Endothelial cell of umbilical vein (primary cell): ENCODE measurements at regions not wholly inside any gene's neighbourhood (a gene's known extent, or its start where the extent isn't known, plus 50 kb on each side); places are given as distances from the start of the nearest gene placed in this dataset.

Experiments
- BruUV-seq: library from RNA; stranded (reverse); fragments of 400-500 nt; replicated peaks from 2 replicates; lab custom pipeline; 2021; lab: Mats Ljungman, UMichigan
- CTCF ChIA-PET: fragments of 300-600, 350-600 bp; sonication (Branson Sonifier 250); formaldehyde crosslinking; loops from one replicate; lab custom pipeline; 2021; ENCODE audit warnings: antibody characterized with exemption, inconsistent platforms; lab: Charles Lee
- POLR2A ChIA-PET: fragments of 300-600, 350-600 bp; sonication (Branson Sonifier 250); formaldehyde crosslinking; loops from one replicate; lab custom pipeline; 2021; ENCODE audit warnings: antibody characterized with exemption, inconsistent platforms; lab: Charles Lee
- DNase-seq: peaks from one replicate; pipeline ENCODE4 v3.0.0-alpha.2; 2011; ENCODE audit warnings: low read depth, low spot score
- FAIRE-seq: peaks from 2 replicates; lab custom pipeline; 2011; peaks lifted over from hg19 to GRCh38; lab: Jason Lieb, UNC
- H2AFZ ChIP-seq: 2 replicates; pipeline ENCODE4 v1.6.0; 2012; ENCODE audit warnings: low read depth, low read length, control low read depth, inconsistent platforms
- H3K27ac ChIP-seq: 2 replicates; pipeline ENCODE4 v1.5.1; 2011; ENCODE audit warnings: low read depth, mild to moderate bottlenecking, control low read depth, low read length, moderate library complexity; ENCODE audit not compliant: insufficient read depth
- H3K27me3 ChIP-seq, 2 experiments: 2 replicates each; pipeline versions ENCODE4 v1.6.0 to v1.6.1; 2011; ENCODE audit warnings: low read length in 2 of 2, mixed read lengths in 1 of 2; ENCODE audit not compliant: control insufficient read depth in 2 of 2, insufficient read depth in 2 of 2
- H3K36me3 ChIP-seq, 2 experiments: 2 replicates in 1 of 2; 3 replicates in 1 of 2; pipeline ENCODE4 v1.5.1; 2011; ENCODE audit warnings: low read length in 2 of 2, mild to moderate bottlenecking in 1 of 2, moderate library complexity in 1 of 2; ENCODE audit not compliant: control insufficient read depth in 2 of 2, insufficient read depth in 2 of 2; ENCODE audit errors: extremely low read depth in 1 of 2
- H3K4me1 ChIP-seq: 3 replicates; pipeline ENCODE4 v1.5.1; 2011; ENCODE audit warnings: mild to moderate bottlenecking, low read length; ENCODE audit not compliant: control insufficient read depth, insufficient read depth; ENCODE audit errors: extremely low read depth
- H3K4me2 ChIP-seq: 2 replicates; pipeline ENCODE4 v1.6.1; 2011; ENCODE audit warnings: low read length, control low read depth, mixed read lengths; ENCODE audit not compliant: insufficient read depth
- H3K4me3 ChIP-seq, 3 experiments: fragments of 200-600 bp in 1 of 3; sonication (generic), shearing (Covaris generic) in 1 of 3; replicated peaks in 1 of 3; 2 replicates each; pipeline ENCODE4 v1.5.1; 2011 to 2016; ENCODE audit warnings: control low read depth in 3 of 3, low read length in 3 of 3, mild to moderate bottlenecking in 2 of 3, inconsistent platforms in 1 of 3, low read depth in 1 of 3, moderate library complexity in 1 of 3; ENCODE audit not compliant: insufficient read depth in 1 of 3
- H3K79me2 ChIP-seq: 2 replicates; pipeline ENCODE4 v1.6.0; 2012; ENCODE audit warnings: low read length, inconsistent platforms; ENCODE audit not compliant: control insufficient read depth, insufficient read depth
- H3K9ac ChIP-seq: replicated peaks from 2 replicates; pipeline ENCODE3; 2011; ENCODE audit warnings: low read length, control low read depth; ENCODE audit not compliant: insufficient read depth; ENCODE audit errors: extremely low read depth
- H3K9me1 ChIP-seq: replicated peaks from 3 replicates; pipeline ENCODE4 v1.6.0; 2011; ENCODE audit warnings: mild to moderate bottlenecking, low read length; ENCODE audit not compliant: control insufficient read depth, insufficient read depth; ENCODE audit errors: extremely low read depth
- H3K9me3 ChIP-seq: replicated peaks from 2 replicates; pipeline ENCODE4 v1.5.1; 2012; ENCODE audit warnings: low read length, inconsistent platforms; ENCODE audit not compliant: control insufficient read depth, insufficient read depth
- H4K20me1 ChIP-seq: replicated peaks from 2 replicates; pipeline ENCODE3; 2011; ENCODE audit warnings: mild to moderate bottlenecking, low read length; ENCODE audit not compliant: control insufficient read depth, insufficient read depth; ENCODE audit errors: extremely low read depth
- EZH2 ChIP-seq: IDR thresholded peaks from 2 replicates; pipeline ENCODE4 v1.6.1; 2012; ENCODE audit warnings: borderline replicate concordance, low read depth, mild to moderate bottlenecking, moderate library complexity, low read length, inconsistent platforms; ENCODE audit not compliant: severe bottlenecking
- FOS ChIP-seq: IDR thresholded peaks from 2 replicates; pipeline ENCODE4 v1.6.1; 2011; ENCODE audit warnings: mild to moderate bottlenecking, low read length, moderate library complexity, borderline replicate concordance; ENCODE audit not compliant: insufficient read depth
- GATA2 ChIP-seq: IDR thresholded peaks from 2 replicates; pipeline ENCODE4 v1.7.0; 2011; ENCODE audit warnings: low read depth, mild to moderate bottlenecking, moderate library complexity, mixed read lengths, low read length; ENCODE audit not compliant: insufficient read length, insufficient read depth
- JUN ChIP-seq: IDR thresholded peaks from 2 replicates; pipeline ENCODE4 v1.6.1; 2011; ENCODE audit warnings: borderline replicate concordance, low read depth; ENCODE audit not compliant: insufficient read length, insufficient read depth
- MYC ChIP-seq: IDR thresholded peaks from one replicate; pipeline ENCODE4 v1.6.1; 2011; ENCODE audit warnings: mild to moderate bottlenecking, low read depth, low read length
- POLR2A ChIP-seq: IDR thresholded peaks from 2 replicates; pipeline ENCODE4 v1.6.1; 2012; ENCODE audit warnings: low read depth, mild to moderate bottlenecking, control low read depth, low read length
- POLR2AphosphoS5 ChIP-seq: IDR thresholded peaks from 2 replicates; pipeline ENCODE4 v1.6.1; 2012; ENCODE audit warnings: low read depth, mild to moderate bottlenecking, control low read depth, low read length, moderate library complexity; ENCODE audit not compliant: insufficient read depth
- dilution Hi-C: fragments of 300-500 bp; cut with MboI; formaldehyde crosslinking; loops from one replicate; pipeline ENCODE4 v1.15.0; 2019; ENCODE audit warnings: low sequenced_read_pairs; ENCODE audit not compliant: extremely low pct_ligation_motif_present
- intact Hi-C: fragments of 100-400 bp; cut with micrococcal nuclease; formaldehyde crosslinking; loops from one replicate; pipeline ENCODE4 v1.10.0; 2022
- TF ChIP-seq, protein P1 (sequence below): IDR thresholded peaks from 2 replicates; pipeline ENCODE4 v1.6.1; 2011; ENCODE audit not compliant: insufficient read depth, insufficient read length
- TF ChIP-seq, protein P2 (sequence below), 2 donors: IDR thresholded peaks; 1 replicate in 1 of 2; 2 replicates in 1 of 2; pipeline ENCODE4 v1.5.1; 2011; ENCODE audit warnings: low read length in 2 of 2, mild to moderate bottlenecking in 2 of 2, moderate library complexity in 2 of 2, control low read depth in 1 of 2, inconsistent platforms in 1 of 2, low read depth in 1 of 2; ENCODE audit not compliant: insufficient read depth in 1 of 2; ENCODE audit errors: extremely low read depth in 1 of 2

DNA sequence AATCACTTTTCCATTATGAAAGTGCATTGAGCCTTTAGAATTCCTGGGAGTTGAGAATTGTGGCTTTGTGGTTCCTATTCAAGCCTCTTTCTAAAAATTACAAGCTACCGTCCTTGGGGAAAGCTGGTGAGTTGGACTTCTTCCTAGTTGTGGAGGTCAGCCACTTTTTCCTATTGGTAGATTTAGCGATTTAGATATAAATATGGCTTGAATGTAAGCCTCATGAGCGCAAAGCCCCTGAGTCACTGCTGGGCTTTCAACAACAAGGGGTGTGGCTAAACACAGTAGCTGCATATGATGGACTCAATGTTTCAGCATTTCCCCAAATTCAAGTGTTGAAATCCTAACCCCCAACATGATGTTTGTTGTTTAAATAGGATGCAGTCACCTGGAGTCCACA, 150.0 kb upstream of the IGFBP3 start:
- no TSS peak for BruUV-seq
- ChIA-PET CTCF (interaction anchor here (1.6 kb wide), 1 partner anchor 148 kb away, joined by 5 read pairs; no protein-coding TSS in a partner anchor), POLR2A (no interaction called here)
- DNase-seq = no peak
- Histone ChIP-seq H3K4me2 (no peak overlapping the region), H3K4me1 (no peaks in the 10 kb centered on the region), H2AFZ (no peak overlapping the region), H3K9me1 (no peaks in the 10 kb centered on the region), H3K9me3 (no peaks in the 10 kb centered on the region), H3K36me3 (no peaks in the 10 kb centered on the region), H3K27me3 (peaks cover 0 to 6% of the 10 kb centered on the region in 2 experiments), H3K27ac (no peak overlapping the region), H3K9ac (no peak overlapping the region), H3K4me3 (no peak overlapping the region), H4K20me1 (no peaks in the 10 kb centered on the region), H3K79me2 (no peaks in the 10 kb centered on the region)
- intact Hi-C loops = no loop called here
- dilution Hi-C loops = no loop called here
- TF ChIP-seq GATA2 (no peak), POLR2A (no peak), POLR2AphosphoS5 (no peak), EZH2 (no peak), FOS (no peak)
- TF ChIP-seq, protein P1, sequence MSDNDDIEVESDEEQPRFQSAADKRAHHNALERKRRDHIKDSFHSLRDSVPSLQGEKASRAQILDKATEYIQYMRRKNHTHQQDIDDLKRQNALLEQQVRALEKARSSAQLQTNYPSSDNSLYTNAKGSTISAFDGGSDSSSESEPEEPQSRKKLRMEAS = no peak
- FAIRE-seq = no peak

DNA sequence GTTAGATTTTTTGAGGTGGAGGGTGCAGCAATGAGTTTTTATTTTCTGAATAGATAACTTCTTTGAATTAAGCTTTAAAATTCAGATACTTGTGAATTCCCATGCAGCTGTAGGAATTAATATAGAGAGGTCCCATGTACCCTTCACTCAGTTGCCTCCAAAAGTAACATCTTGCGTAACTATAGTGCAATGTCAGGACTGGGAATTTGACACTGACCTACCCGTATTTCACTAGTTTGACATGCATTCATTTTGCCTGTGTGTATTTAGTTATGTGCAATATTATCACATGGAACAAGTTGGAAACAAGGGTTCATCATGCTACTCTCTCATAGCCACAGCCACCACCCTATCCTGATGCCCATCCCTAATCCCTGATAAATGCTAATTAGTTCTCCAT, 147.1 kb upstream of the IGFBP3 start:
- no peaks in the 10 kb centered on the region for H4K20me1 ChIP-seq
- no peak overlapping the region for H3K4me3 ChIP-seq
- no peaks in the 10 kb centered on the region for H3K27me3 ChIP-seq
- H3K9ac ChIP-seq = no peak overlapping the region
- H3K4me2 ChIP-seq = no peak overlapping the region
- TF ChIP-seq EZH2 (no peak), POLR2AphosphoS5 (no peak), MYC (no peak), GATA2 (no peak), FOS (no peak), JUN (no peak), POLR2A (no peak)
- TF ChIP-seq, protein P1 = no peak
- TF ChIP-seq, protein P2, sequence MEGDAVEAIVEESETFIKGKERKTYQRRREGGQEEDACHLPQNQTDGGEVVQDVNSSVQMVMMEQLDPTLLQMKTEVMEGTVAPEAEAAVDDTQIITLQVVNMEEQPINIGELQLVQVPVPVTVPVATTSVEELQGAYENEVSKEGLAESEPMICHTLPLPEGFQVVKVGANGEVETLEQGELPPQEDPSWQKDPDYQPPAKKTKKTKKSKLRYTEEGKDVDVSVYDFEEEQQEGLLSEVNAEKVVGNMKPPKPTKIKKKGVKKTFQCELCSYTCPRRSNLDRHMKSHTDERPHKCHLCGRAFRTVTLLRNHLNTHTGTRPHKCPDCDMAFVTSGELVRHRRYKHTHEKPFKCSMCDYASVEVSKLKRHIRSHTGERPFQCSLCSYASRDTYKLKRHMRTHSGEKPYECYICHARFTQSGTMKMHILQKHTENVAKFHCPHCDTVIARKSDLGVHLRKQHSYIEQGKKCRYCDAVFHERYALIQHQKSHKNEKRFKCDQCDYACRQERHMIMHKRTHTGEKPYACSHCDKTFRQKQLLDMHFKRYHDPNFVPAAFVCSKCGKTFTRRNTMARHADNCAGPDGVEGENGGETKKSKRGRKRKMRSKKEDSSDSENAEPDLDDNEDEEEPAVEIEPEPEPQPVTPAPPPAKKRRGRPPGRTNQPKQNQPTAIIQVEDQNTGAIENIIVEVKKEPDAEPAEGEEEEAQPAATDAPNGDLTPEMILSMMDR (IDR thresholded peaks at IDR 0.05; ENCODE audit: extremely low read depth in 1 of 2, insufficient read depth in 1 of 2, low read depth in 1 of 2, low read length in 2 of 2) = no peak
- H3K9me1 ChIP-seq = no peaks in the 10 kb centered on the region
- FAIRE-seq (no peak), DNase-seq (no peak)
- ChIA-PET POLR2A (no interaction called here), CTCF (no interaction called here)
- dilution Hi-C loops (no loop called here), intact Hi-C loops (no loop called here)
- H3K4me1 ChIP-seq = no peaks in the 10 kb centered on the region
- no peak overlapping the region for H2AFZ ChIP-seq
- no peak overlapping the region for H3K27ac ChIP-seq
- H3K36me3 ChIP-seq = no peaks in the 10 kb centered on the region
- no TSS peak for BruUV-seq
- H3K79me2 ChIP-seq = no peaks in the 10 kb centered on the region
- no peaks in the 10 kb centered on the region for H3K9me3 ChIP-seq
